GM13977 (cell line): ENCODE measurements at regions not wholly inside any gene's neighbourhood (a gene's known extent, or its start where the extent isn't known, plus 50 kb on each side); places are given as distances from the start of the nearest gene placed in this dataset.

Experiments used
- DNase-seq: peaks from one replicate; pipeline ENCODE4 v3.0.0; 2012; ENCODE audit warnings: low spot score
- in situ Hi-C: fragments of 300-500 bp; cut with MboI; formaldehyde crosslinking; loops from one replicate; pipeline ENCODE4 v1.12.0; 2022; ENCODE audit warnings: low sequenced_read_pairs, low pct_unique_long_range_greater_than_20kb, mixed read lengths, inconsistent platforms; ENCODE audit not compliant: unreplicated experiment
- TF ChIP-seq, protein P1 (sequence below): IDR thresholded peaks from 2 replicates; pipeline ENCODE4 v1.5.1; 2012; ENCODE audit warnings: mild to moderate bottlenecking, control low read depth; ENCODE audit not compliant: insufficient read depth; ENCODE audit errors: extremely low read depth, missing control alignments

DNA sequence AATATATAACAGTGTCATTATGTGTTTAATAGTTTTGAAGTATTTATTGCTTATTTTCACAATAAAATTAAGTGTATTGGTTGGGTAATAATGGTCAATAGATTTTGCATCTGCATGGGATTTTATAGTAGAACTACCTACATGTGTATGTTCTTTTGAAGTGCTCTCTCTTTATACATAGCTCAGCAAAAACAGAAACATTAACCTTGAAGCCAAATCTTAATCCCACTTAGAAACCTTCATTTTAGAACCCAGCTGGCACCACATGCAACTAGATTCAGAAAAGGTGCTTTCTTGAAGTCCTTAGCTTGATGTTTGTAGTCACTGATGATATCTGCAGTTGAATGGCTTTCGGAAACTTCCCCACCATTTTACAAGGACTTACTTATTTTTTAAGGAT, 146.9 kb upstream of the IL12A start:
- TF ChIP-seq, protein P1, sequence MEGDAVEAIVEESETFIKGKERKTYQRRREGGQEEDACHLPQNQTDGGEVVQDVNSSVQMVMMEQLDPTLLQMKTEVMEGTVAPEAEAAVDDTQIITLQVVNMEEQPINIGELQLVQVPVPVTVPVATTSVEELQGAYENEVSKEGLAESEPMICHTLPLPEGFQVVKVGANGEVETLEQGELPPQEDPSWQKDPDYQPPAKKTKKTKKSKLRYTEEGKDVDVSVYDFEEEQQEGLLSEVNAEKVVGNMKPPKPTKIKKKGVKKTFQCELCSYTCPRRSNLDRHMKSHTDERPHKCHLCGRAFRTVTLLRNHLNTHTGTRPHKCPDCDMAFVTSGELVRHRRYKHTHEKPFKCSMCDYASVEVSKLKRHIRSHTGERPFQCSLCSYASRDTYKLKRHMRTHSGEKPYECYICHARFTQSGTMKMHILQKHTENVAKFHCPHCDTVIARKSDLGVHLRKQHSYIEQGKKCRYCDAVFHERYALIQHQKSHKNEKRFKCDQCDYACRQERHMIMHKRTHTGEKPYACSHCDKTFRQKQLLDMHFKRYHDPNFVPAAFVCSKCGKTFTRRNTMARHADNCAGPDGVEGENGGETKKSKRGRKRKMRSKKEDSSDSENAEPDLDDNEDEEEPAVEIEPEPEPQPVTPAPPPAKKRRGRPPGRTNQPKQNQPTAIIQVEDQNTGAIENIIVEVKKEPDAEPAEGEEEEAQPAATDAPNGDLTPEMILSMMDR, result no peak
- DNase-seq, result no peak
- in situ Hi-C loops, result no loop called here

DNA sequence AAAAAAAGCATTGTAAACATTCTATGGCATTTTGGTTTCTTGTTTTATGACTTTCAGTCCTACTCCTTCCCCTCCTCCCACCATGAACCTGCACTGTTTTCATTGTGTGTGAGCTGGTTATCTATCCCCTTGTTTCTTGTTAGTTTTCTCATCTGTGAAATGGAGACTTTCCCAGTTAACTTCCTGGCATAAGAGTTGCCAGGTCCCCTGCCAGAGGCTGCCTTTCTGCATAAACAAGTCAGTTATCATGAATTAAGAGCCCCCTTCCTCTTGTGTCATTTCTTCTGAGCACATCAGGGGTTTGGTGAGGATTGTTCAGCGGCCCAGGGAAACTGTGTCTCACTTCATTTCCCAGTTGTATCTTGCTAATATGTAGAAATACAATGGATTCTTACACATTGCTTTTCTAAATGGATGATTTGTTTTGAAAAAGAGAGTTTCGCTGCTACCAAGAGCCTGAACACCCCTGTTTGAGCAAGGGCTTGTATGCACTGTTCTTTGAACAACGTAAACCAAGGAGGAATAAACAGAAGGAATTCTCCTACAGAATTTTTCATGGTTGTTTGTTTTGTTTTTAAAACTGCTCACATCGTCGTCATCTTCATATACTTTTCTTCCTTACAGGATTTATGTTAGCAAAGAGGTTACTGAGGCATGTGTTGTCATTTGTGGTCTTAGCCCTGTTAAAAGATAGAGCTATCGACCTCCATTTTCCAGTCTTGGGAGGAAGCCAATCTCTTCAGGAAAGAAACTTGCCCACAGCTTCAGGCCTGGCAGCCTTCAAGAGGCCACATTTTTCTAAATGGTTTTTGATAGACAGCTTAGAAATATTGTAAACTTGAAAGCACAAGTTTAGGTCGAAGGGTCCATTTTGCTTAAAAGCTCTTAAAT, 144.6 kb upstream of the IL12A start:
- TF ChIP-seq, protein P1, result no peak
- DNase-seq, result no peak
- in situ Hi-C loops, result no loop called here

DNA sequence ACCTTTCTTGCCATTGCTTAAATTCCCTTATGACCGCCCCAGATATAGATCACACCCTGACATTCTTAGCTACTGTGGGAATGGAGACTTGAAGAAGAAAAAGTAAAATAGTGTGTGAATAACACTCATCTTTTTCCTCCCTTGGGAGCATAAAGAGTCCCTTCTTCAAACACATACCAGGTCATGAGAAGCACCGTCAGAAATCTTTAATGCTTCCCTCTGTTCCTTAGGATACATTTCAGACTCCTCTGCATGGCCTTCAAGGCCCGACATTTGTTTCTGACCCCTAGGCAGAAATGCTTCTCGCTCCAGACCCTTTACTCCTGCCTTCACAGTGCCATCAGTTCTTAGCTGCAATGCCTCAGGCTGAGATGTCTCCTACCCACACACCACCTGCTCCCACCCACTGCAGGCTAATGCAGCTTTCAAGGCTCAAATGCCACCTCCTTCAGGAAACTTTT, 143.8 kb upstream of the IL12A start:
- DNase-seq, result no peak
- in situ Hi-C loops, result no loop called here
- TF ChIP-seq, protein P1, result no peak

DNA sequence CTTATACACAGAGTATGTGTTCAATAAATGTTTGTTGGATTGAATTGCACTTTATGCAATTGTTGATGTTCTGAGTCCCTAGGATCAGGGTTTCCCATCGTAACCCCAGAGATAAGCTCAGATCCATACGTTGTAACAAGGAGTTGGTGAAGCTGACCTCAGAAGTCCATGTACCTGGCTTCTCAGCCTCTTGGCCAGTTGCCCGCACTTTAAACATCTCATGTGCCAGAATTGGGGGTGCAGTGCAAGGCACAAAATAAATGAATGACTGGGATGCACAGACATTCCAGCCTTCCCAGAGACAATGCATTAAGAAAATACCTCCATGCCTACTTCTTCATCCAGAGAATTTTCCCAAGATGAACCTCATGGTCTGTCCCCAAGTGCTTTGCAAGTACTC, 142.9 kb upstream of the IL12A start:
- in situ Hi-C loops, result no loop called here
- TF ChIP-seq, protein P1, result no peak
- DNase-seq, result no peak

DNA sequence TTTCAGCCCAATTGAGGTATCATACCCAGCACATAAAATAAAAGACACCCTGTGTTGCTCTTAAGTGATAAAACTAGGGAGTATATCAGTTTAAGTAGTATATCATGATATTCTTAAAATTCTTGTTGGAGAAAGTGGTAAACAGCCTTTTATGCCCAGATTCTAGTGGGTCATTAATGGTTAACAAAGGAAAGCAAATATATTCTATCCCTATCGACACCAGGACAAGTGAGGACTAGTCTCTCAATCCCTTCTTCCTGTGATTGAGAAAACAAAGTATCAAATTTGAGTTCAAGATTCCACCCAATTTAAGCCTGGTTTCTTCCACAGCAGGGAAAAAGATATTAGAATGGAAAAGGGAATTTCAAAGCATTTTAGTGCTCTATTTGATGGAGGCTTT, 142.4 kb upstream of the IL12A start:
- TF ChIP-seq, protein P1, result no peak
- in situ Hi-C loops, result no loop called here
- no peak for DNase-seq

DNA sequence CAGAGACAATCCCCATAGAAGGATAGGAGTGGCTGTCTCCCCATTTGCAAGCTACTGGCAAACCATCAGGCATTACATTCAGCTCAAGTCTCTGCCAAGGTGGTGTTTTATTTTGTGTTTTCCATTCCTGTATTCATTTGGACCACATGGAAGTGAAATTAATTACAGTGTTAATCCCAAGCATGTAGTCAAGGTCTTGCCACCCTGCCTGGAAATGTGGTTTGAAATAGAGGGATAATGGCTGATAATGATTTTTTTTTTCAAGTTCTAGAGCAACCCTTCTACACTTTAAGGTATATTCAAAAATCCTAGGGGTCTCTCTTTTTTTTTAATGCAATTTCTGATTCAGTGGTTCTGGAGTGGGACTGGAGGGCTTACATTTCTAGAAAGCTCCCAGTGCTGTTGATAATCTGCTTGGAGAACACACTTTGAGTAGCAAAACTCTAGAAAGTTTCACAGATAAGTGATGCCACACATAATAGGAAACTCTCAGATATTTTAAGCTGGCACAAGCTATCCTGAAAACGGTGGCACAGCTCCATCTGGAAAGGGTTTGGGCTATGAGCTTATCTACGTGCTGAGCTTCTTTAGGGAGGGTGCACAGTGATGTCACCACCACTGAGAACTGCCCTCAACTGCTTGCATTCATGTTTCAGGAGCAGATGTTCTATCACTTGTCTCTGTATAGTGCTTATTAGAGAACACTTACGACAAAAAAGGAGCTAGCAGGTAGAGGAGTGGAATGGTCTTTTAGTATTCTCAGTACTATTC, 140.1 kb upstream of the IL12A start:
- TF ChIP-seq, protein P1, result no peak
- no peak for DNase-seq
- in situ Hi-C loops, result no loop called here
